ENCODE measurements at regions not wholly inside any gene's neighbourhood (a gene's known extent, or its start where the extent isn't known, plus 50 kb on each side); places are given as distances from the start of the nearest gene placed in this dataset.

DNA sequence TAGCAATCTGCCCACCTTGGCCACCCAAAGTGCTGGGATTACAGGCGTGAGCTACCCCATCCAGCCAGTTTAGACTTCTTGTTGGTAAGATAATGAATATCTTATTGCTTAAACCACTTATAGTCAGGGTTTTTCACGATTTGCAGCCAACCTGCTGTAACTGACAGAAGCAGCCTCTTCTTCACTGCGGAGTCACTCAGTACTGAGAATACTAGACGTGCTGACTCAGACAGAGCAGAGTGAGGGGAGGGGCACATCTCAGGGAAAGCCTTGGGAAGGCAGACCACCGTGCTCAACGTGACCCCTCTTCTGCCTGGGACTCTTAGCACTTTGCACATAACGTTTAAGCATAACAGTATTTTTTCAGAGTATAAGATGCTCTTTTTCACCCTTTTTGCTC lies 74.3 kb upstream of the ARHGEF7 start:
- TF ChIP-seq, protein P1, sequence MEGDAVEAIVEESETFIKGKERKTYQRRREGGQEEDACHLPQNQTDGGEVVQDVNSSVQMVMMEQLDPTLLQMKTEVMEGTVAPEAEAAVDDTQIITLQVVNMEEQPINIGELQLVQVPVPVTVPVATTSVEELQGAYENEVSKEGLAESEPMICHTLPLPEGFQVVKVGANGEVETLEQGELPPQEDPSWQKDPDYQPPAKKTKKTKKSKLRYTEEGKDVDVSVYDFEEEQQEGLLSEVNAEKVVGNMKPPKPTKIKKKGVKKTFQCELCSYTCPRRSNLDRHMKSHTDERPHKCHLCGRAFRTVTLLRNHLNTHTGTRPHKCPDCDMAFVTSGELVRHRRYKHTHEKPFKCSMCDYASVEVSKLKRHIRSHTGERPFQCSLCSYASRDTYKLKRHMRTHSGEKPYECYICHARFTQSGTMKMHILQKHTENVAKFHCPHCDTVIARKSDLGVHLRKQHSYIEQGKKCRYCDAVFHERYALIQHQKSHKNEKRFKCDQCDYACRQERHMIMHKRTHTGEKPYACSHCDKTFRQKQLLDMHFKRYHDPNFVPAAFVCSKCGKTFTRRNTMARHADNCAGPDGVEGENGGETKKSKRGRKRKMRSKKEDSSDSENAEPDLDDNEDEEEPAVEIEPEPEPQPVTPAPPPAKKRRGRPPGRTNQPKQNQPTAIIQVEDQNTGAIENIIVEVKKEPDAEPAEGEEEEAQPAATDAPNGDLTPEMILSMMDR (conservative IDR thresholded peaks at IDR 0.05), result no peak
- no peak for TF ChIP-seq EZH2 (IDR thresholded peaks at IDR 0.05; ENCODE audit: low read depth)
